K562 (cell line): ENCODE measurements at regions not wholly inside any gene's neighbourhood (a gene's known extent, or its start where the extent isn't known, plus 50 kb on each side); places are given as distances from the start of the nearest gene placed in this dataset.

Source experiments
- CTCF ChIP-seq, 3 experiments: IDR thresholded peaks in 2 of 3; conservative IDR thresholded peaks in 1 of 3; 2 replicates each; pipeline ENCODE4 v1.5.1; 2011 to 2012; ENCODE audit warnings: low read length in 3 of 3, mild to moderate bottlenecking in 3 of 3, control low read depth in 2 of 3, improper control_type of control experiment in 1 of 3, inconsistent platforms in 1 of 3, low read depth in 1 of 3, mixed read lengths in 1 of 3, moderate library complexity in 1 of 3; ENCODE audit not compliant: insufficient read depth in 2 of 3
- DLX4 ChIP-seq: fragments of 250-450 bp; sonication (Bioruptor Pico); IDR thresholded peaks from 2 replicates; pipeline ENCODE4 v1.6.1; 2021; ENCODE audit warnings: mild to moderate bottlenecking
- HNRNPK ChIP-seq: fragments of 200-400 bp; formaldehyde crosslinking; IDR thresholded peaks from one replicate; pipeline ENCODE4 v1.6.1; 2018; ENCODE audit warnings: mild to moderate bottlenecking, low read depth, low read length; ENCODE audit not compliant: poor library complexity, severe bottlenecking
- KDM1A ChIP-seq, 2 experiments: fragments of 450-650 bp; IDR thresholded peaks; 2 replicates each; pipeline ENCODE4 v1.6.1; 2016; ENCODE audit warnings: mild to moderate bottlenecking in 2 of 2
- MAZ ChIP-seq, 2 experiments: fragments of 450-650 bp in 1 of 2; sonication (generic) in 1 of 2; formaldehyde crosslinking; IDR thresholded peaks in 1 of 2; conservative IDR thresholded peaks in 1 of 2; 2 replicates each; pipeline versions ENCODE4 v1.4.0 to v1.5.0; 2020; ENCODE audit warnings: mild to moderate bottlenecking in 1 of 2, missing genetic modification reagents in 1 of 2
- REST ChIP-seq, 2 experiments: fragments of 450-650 bp; formaldehyde crosslinking in 1 of 2; IDR thresholded peaks; 2 replicates each; pipeline versions ENCODE4 v1.4.0 to v1.6.1; 2014 to 2020; ENCODE audit warnings: mild to moderate bottlenecking in 2 of 2, borderline replicate concordance in 1 of 2, low read depth in 1 of 2
- SIRT6 ChIP-seq: IDR thresholded peaks from one replicate; pipeline ENCODE4 v1.6.1; 2012; ENCODE audit warnings: low read depth, mild to moderate bottlenecking, control low read depth, inconsistent platforms, low read length, moderate library complexity
- TAL1 ChIP-seq: fragments of 450-650 bp; IDR thresholded peaks from 2 replicates; pipeline ENCODE4 v1.6.1; 2016; ENCODE audit warnings: mild to moderate bottlenecking
- ZBTB33 ChIP-seq: sonication (generic); formaldehyde crosslinking; IDR thresholded peaks from 2 replicates; pipeline ENCODE4 v1.8.1; 2023; ENCODE audit warnings: mild to moderate bottlenecking, missing genetic modification reagents
- ZNF57 ChIP-seq: fragments of 450-650 bp; formaldehyde crosslinking; IDR thresholded peaks from 2 replicates; pipeline ENCODE4 v1.4.0; 2020; ENCODE audit warnings: mild to moderate bottlenecking, moderate library complexity
- ZNF584 ChIP-seq: fragments of 200-800 bp; sonication (Bioruptor generic); IDR thresholded peaks from 2 replicates; pipeline ENCODE4 v1.6.1; 2016; ENCODE audit warnings: low read depth, mild to moderate bottlenecking, missing genetic modification characterization, missing compliant biosample characterization
- ZNF778 ChIP-seq: fragments of 450-650 bp; formaldehyde crosslinking; IDR thresholded peaks from 2 replicates; pipeline ENCODE4 v1.4.0; 2020; ENCODE audit warnings: mild to moderate bottlenecking, moderate library complexity

DNA sequence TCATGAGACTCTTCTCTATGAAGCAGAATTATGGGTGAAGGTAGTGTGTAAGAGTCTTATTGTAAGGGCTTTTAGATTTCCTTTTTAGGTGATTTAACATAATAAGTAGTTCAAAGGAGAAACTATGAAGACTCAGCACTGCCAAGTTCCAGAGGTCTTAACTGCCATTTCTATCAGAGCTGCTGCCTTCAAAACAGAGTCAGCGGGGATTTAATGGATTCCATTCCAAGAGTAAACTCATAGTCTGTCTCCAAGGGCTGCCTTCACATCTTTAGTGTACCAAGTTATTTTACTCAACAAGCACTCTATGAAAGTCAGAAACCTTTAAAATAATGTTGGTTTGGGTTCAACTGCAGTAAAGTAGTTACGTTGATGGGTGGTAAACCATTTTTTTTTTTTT, 289.6 kb upstream of the HTR2A start:
- TF ChIP-seq KDM1A (IDR thresholded peaks at IDR 0.05) (no peak), ZNF778 (CRISPR knock-in tag) (no peak), ZNF57 (CRISPR knock-in tag) (no peak), REST (IDR thresholded peaks at IDR 0.05; ENCODE audit: borderline replicate concordance) (no peak), REST (CRISPR knock-in tag; IDR thresholded peaks at IDR 0.05; ENCODE audit: low read depth) (no peak), ZNF584 (no peak), CTCF (IDR thresholded peaks at IDR 0.05 in 2 of 3, conservative IDR thresholded peaks at IDR 0.05 in 1 of 3; ENCODE audit: insufficient read depth in 2 of 3, low read depth in 1 of 3, low read length in 3 of 3) (no peak), ZBTB33 (CRISPR knock-in tag) (no peak), TAL1 (no peak), MAZ (CRISPR knock-in tag; conservative IDR thresholded peaks at IDR 0.05 in 1 of 2, IDR thresholded peaks at IDR 0.05 in 1 of 2) (no peak), SIRT6 (no peak), DLX4 (no peak), HNRNPK (no peak)
